Endometrial microvascular endothelial cells (primary cell): ENCODE measurements at regions not wholly inside any gene's neighbourhood (a gene's known extent, or its start where the extent isn't known, plus 50 kb on each side); places are given as distances from the start of the nearest gene placed in this dataset.

Experiments used
- in situ Hi-C: cut with HindIII; loops from 2 replicates; pipeline ENCODE4 v1.10.0; 2017; ENCODE audit warnings: low sequenced_read_pairs, low pct_unique_long_range_greater_than_20kb; ENCODE audit errors: inconsistent ontology term

DNA sequence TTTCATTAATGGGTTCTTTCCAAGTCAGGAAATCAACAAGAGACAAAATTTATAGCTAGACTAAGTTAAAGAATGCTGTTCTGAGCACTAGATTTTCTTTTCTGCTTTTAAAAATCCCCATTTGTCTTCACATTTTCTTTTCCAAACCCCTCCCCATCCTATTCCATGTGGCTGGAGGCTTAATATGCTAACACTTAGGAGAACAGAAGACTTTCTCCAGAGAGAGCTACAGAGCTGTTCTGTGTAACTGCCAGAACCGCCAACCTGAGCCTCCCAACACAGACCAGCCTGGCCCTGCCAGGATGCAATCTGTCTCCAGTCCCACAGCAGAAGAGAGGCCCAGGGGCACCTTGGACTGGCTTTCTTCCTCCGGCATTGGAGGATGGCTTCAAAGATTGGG, 264.1 kb downstream of the NDFIP2 start:
- in situ Hi-C loops, result no loop called here

DNA sequence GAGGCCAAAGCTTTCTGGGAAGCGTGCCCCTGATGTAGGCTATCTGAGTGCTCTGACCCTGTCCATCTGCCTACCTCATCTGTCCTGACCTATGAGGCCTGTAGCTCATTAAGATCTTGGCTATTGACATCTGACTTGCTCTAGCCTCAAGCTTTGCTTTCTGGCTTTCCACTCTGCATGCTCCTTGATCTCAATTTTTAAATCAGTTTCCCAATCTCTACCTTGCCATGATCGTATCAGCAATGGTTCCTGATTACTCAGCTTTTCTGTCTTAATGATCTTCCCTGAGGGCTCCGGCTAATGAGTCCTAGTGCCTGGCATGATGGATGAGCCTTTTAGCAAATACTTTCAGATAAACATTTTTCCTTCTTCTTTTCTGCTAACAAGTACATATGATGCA, 262.0 kb downstream of the NDFIP2 start:
- in situ Hi-C loops, result no loop called here

DNA sequence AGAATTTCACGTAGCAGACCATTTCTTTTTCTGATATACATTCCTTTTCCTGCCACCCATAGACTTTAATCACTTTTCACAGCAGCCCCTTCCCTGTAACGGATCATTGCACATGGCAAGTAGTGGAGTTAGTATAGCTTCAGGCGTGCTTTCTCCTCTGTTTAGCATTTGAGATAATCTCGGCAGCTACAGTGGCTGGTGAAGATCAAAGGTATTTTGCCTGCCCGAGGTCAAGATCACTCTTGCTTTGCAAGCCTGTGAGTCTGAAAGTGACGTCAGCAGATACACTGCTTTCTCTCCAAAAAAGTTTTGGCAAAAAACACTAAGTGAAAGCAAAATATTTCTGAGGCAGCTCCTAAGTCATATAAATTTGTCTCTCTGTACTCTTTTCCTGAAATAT, 260.0 kb downstream of the NDFIP2 start:
- in situ Hi-C loops, result no loop called here

DNA sequence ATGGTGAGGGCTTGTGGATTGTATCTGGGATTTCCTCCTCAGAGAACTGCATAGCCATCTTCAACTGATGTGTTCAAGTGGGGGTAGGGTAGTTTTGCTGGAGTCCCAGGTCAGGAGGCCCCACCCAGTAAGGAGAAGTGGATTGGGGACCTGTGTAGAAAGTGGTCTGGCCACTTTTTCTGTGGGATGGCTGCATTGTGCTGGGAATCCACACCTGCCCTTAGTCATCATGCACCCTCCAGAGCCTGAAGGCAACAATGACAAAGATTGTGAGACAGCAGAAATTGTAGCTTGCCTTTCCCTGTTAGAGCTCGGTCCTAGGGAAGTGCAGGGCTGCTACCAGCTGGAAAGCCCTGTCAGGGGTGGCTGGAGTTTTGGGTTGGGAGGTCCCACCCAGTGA, 255.4 kb downstream of the NDFIP2 start:
- in situ Hi-C loops, result no loop called here

DNA sequence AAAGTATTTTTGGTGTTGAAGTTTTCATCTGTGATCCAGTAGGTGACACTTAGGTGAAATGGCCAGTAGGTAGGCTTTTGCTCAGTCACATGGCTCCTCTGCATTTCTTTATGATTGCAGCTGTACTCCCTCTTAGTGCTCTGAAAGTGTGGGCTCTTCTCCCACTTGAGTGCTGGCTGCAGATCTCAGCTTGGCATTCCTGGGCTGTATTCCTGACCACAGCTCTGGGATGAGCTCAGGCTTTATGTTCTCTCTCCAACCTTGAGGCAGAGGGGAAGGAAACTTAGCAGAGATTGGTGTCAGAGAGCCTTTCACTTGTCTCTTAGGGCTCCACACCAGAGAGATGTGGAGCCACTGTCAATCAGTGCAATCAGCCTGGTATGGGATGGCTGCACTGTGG, 254.3 kb downstream of the NDFIP2 start:
- in situ Hi-C loops, result no loop called here

DNA sequence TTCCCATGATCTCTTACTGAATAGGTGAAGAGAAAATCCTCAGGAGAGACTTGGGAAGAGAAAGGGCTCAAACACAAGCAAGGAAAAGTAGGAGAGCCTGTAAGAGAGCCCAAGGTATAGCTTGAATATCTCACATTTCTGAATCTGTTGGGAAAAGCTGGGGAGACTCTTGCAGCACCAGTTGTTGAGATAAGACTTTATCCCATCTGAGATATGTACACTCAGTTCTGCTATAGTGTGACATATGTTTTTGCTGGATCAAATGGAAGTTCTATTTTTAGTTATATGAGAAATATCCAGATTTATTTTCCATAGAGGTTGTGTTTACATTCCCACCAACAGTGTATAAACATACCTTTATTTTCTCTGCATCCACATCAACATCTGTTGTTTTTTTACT, 246.1 kb downstream of the NDFIP2 start:
- in situ Hi-C loops, result no loop called here

DNA sequence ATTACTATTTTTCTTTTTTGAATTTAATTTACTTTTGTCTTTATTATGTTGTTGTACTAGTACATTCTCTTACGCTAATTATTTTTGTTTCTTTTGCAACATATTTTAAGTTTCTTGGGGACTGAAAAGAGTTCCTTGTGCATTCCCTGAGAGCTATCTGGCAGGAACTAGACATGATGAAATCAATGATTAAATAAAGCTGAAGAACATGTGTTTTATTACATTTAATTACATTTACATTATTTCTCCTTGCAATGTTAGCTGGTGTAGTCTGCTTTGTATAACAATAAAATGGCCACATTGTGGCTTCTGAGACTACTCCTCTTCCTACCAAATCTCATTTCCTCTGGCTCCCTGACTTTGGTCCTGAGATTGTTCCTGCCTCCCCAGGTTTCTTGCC, 244.9 kb downstream of the NDFIP2 start:
- in situ Hi-C loops, result no loop called here

DNA sequence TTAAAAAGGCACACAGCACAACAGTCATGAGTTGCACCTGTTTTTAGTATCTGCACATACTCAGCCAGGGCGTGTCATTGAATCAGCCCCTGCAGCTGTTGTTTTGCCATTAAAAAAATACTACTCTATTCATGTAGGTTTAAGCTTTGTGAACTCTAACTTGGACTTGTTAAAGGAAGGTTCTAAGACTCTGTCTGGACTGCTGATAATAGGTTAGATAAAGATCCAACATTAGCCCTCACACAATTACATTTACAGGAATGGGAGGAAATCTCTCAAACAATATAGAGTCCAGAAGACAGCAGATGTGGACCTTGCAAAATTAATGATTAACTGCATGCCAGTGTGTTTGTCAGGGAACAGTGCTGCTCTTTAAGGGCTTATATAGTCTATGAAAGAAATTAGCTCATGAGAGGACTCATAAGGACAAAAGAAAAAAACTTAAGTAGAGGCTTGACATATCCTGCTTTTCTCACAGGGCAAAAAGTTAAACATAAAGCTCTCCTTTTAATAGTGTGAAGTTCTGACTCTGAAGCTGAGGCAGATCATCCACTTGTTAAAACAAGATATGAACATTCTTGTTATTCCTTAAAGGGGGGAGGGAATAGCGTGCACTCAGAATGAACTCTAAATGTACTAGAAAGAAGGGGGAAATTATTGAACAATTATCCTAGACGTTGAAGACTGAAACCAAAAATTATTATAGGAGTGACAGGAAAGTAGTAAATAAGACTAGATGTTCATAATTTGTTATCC, 243.6 kb downstream of the NDFIP2 start:
- in situ Hi-C loops, result no loop called here

DNA sequence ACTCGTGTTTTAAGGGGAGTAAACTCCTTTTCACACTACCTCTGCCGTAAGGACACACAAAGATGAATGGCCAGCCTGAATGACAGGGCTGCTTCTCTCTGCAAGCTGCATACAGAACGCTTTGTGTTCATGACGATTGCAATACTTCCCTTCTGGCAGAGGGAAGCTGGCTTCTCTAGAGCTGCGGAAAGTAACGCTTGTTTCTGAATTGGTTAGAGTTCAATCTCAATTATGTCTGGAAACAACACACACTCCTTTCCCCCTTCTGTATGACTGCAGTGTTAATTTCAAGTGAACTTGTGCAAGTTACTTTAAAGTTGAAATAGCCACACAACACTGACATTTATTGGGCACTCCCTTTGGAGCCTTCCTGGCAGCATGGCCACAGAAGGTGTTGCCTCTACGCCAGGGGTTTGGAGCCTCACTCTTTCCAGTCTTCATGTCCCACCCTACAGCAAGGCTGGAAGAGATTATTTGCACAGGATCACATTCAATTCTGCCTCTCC, 242.6 kb downstream of the NDFIP2 start:
- in situ Hi-C loops, result no loop called here

DNA sequence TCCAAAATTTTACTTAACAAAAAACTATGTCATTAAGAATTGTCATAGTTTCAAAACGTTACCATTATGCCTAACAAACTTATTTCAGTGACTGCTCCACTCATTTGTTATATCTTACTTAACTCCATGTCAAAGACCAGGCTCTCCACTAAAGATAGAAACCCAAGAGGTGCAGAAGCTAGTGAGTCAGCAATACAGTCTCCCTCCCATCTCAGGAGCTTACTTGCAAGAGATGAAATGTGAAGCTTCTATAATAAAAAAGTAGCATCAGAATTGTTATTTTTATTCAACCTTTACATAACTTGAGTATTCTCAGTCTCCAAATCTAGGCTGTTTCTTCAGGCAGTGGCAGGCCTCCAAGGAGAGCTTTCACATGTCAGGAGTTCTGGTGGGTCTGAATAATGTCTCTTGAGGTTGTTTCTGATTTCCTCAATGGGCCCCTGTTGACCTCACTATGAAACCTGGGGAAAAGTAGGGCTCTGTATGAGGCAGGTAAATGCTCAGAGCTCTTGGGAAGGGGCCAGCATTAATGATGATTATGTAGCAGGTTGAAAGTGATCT, 242.0 kb downstream of the NDFIP2 start:
- in situ Hi-C loops, result no loop called here

DNA sequence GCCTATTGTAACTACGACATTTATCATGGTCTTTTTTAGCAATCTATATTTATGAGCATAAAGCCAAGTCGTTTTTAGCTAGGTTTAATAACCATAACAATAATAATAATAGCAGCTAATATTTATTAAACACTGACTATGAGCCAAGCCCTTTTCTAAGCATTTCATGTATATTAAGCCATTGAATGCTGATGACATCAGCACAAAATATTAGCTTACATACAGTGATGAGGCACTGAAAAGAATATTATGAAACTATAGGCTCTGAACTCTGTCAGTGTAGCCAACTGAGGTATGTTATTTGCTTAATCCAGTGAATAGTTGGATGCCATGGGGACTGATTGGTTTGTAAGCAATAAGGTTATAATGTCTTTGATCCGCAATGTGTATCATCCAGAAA, 235.2 kb downstream of the NDFIP2 start:
- in situ Hi-C loops, result no loop called here

DNA sequence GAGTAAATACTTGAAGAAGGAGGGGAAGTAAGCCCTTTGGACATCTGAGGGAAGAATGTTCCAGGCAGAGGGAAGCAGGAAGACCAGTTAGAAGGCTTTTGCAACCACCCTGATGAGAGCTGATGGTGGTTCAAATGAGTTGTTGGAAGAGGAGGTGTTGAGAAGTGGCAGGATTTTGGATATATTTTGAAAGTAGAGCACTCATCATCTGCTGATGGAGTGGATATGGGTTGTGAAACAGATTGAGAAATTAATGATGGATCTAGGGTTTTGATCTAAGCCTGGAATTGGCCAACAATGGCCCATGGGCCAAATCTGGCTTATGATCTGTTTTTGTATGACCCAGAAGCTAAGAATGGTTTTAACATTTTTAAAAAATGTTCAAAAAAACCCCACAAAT, 230.7 kb downstream of the NDFIP2 start:
- in situ Hi-C loops, result no loop called here

DNA sequence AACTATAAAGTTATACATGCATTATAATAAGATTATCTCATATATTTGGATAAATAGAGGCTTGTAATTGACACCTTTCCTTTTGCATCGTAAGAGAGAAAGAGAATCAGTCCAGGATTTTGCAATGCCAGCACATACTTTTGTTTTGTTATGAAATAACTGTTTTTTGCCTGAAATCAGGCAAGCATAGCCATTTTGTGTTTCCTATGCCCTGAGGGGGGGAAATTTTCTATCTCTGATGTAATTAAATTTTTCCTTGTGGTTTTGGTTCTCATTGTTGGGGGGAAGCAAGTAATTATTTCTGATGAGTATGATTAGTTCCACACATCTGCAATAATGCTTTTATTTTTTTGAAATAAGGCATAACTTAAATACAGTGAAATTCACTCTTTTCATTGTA, 229.4 kb downstream of the NDFIP2 start:
- in situ Hi-C loops, result no loop called here

DNA sequence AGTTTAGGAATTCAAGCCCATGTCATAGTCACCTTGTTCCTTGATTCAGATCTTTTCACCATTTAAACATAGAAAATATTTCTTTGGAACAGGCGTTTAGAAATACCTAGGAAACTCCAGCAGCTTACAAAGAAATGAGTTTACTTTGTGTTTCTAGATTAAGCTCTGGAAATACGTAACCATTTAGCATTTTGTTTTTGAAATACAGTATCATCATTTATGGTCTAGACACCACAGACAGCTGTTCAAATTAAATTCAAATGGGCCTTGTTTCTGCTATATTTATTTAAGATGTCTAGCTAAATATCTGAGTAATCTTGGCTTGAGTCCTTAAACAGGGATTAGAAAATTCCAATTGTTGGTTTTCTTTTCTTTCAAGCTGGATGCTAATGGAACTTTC, 228.5 kb downstream of the NDFIP2 start:
- in situ Hi-C loops, result no loop called here

DNA sequence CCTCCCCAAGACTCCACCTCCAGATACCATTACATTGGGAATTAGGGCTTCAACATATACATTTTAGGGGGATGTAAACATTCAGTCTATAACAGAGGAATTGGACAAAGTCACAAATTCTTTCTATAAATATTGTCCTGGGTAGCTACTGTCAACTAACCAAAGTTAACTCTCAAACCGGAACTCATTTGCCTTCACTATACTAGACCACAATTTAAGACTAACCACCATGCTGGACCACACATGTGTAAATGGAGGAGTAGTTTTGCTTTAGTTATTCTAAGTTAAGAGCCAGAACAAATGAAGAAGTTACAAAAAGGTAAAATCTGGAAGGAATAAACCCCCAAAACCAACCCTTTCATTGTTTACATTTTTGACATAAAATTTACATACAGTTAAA, 222.8 kb downstream of the NDFIP2 start:
- in situ Hi-C loops, result no loop called here

DNA sequence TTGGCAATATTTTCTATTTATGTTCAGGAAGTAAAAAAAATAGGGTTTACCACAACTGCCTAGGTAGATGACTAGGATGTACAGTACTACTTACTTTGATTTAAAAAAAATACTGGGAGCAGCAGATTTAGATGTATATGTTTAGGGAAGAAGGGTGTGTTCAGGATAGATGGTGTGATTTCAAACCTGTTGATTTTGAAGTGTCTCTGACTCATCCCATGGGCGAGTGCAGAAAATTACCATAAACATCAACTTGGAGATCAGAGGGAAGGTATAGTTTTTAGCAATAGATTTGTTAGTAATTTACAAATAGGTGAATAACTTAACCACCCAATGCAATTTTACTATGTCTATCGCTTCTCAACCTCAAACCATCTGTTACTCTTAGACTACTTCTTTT, 214.8 kb downstream of the NDFIP2 start:
- in situ Hi-C loops, result no loop called here

DNA sequence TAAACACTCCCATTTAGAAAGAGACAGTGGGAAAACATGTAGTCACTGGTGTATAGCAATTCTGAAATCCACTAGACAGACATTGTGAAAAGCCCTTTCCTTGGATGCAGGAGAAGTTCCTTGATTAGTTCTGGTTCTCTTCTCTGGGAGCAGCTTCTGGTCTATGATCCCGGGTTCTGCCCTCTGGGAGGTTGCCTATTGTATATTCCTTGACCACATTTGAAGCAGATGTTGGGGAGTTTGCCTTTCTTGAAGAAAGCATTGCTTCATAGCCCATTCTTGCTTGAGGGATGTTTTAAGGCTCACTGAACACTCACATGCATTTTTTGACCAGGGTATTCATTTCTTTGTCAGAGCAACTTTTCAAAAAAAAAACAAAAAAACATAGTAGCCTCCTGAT, 211.9 kb downstream of the NDFIP2 start:
- in situ Hi-C loops, result no loop called here

DNA sequence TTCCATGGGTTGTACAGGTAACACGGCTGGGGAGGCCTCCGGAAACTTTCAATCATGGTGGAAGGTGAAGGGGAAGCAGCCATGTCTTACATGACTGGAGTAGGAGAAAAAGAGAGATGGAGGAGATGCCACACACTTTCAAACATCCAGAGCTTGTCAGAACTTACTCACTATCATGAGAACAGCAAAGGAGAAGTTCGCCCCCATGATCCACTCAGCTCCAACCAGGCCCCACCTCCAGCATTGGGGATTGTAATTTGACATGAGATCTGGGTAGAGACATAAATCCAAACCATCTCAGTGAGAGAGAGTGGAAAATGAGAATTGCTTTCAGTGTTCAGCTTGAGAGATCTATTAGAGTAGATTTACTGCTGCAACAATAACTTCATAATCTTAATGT, 210.9 kb downstream of the NDFIP2 start:
- in situ Hi-C loops, result no loop called here

DNA sequence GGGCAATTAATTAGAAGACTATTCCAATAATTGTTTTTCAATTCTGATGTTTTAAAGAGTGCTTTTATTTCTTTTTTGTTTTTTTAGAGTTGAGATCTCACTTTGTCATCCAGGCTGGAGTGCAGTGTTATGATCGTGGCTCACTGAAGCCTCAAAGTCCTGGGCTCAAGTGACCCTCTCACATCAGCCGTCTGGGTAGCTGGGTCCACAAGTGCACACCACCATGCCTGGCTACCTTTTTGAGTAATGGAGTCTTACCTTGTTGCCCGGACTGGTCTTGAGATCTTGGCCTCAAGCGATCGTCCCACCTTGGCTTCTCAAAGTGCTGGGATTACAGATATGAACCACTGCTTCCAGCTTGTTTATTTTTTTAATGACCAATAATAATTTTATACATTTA, 207.8 kb downstream of the NDFIP2 start:
- in situ Hi-C loops, result no loop called here

DNA sequence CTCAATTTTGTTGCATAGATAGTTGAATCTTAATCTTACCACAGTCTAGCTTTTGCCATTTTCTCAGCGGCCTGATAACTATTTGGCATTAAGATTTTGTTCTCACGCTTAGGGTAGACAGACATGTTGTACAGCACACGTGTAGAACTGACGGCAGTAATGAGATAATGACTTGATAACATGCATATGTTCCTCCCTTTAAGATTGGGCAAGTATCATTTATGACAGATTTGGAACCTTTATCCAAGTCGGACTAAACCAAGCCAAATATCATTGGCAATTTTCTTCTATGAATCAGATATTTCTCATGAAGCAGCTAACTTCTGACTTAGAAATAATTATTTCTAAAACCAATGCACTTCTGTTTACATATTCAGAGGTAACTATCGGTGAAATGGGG, 205.5 kb downstream of the NDFIP2 start:
- in situ Hi-C loops, result no loop called here

DNA sequence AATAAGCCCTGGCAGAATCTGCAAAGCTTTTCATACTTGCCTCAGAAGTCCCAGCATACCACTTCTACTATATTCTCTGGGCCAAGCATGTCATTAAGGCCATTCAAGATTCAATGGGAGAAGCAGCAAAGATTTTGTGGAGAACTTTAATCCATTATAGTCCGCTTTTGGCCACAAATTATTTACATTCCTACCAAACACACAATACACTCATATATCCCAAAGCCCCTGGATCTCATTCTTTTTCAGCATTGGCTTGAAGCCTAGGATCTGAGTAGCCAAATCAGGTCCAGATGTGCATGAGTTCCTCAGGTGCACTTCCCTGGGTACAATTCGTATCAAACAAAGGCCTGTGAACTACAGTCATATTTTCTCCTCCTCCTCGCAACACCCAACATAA, 203.4 kb downstream of the NDFIP2 start:
- in situ Hi-C loops, result no loop called here
